Caco-2 (cell line): ENCODE measurements at regions not wholly inside any gene's neighbourhood (a gene's known extent, or its start where the extent isn't known, plus 50 kb on each side); places are given as distances from the start of the nearest gene placed in this dataset.

Experiments
- BruUV-seq: library from RNA; stranded (reverse); fragments of 400-500 nt; replicated peaks from 2 replicates; lab custom pipeline; 2021; lab: Mats Ljungman, UMichigan
- CTCF ChIA-PET: fragments of 300-600 bp; sonication (Branson Sonifier 250); formaldehyde crosslinking; loops from one replicate; lab custom pipeline; 2022; ENCODE audit warnings: antibody characterized with exemption; lab: Charles Lee
- POLR2A ChIA-PET: fragments of 300-600 bp; sonication (Branson Sonifier 250); formaldehyde crosslinking; loops from one replicate; lab custom pipeline; 2022; ENCODE audit warnings: antibody characterized with exemption; lab: Charles Lee
- DNase-seq, 2 experiments: peaks; one replicate each; pipeline versions ENCODE4 v3.0.0 to v3.0.0-alpha.2; 2020 to 2022
- H3K27me3 ChIP-seq: replicated peaks from 2 replicates; pipeline ENCODE4 v1.6.0; 2011; ENCODE audit warnings: low read length; ENCODE audit not compliant: control insufficient read depth, insufficient read depth
- H3K36me3 ChIP-seq: 2 replicates; pipeline ENCODE4 v1.5.1; 2011; ENCODE audit warnings: low read length; ENCODE audit not compliant: control insufficient read depth, insufficient read depth
- H3K4me1 ChIP-seq: fragments of 250-450 bp; sonication (Bioruptor Pico); 2 replicates; pipeline ENCODE4 v1.5.1; 2020; ENCODE audit warnings: mild to moderate bottlenecking
- H3K4me3 ChIP-seq: 2 replicates; pipeline ENCODE4 v1.5.1; 2011; ENCODE audit warnings: low read depth, mild to moderate bottlenecking, control low read depth, low read length
- H3K9me3 ChIP-seq: fragments of 250-450 bp; sonication (Bioruptor Pico); 2 replicates; pipeline ENCODE4 v1.5.1; 2020; ENCODE audit warnings: mild to moderate bottlenecking, moderate library complexity
- H3K27ac Mint-ChIP-seq: one replicate; pipeline ENCODE4 v1.8.0; 2022; ENCODE audit warnings: mixed read lengths; ENCODE audit not compliant: unreplicated experiment
- H3K27me3 Mint-ChIP-seq: one replicate; pipeline ENCODE4 v1.8.0; 2022; ENCODE audit warnings: mixed read lengths; ENCODE audit not compliant: insufficient read depth, unreplicated experiment
- H3K36me3 Mint-ChIP-seq: one replicate; pipeline ENCODE4 v1.8.0; 2022; ENCODE audit warnings: mild to moderate bottlenecking, mixed read lengths; ENCODE audit not compliant: insufficient read depth, unreplicated experiment
- H3K4me1 Mint-ChIP-seq: one replicate; pipeline ENCODE4 v1.8.0; 2022; ENCODE audit warnings: low read depth, mixed read lengths; ENCODE audit not compliant: unreplicated experiment
- H3K4me3 Mint-ChIP-seq: one replicate; pipeline ENCODE4 v1.8.0; 2022; ENCODE audit warnings: mild to moderate bottlenecking, moderate library complexity, mixed read lengths; ENCODE audit not compliant: unreplicated experiment
- H3K9me3 Mint-ChIP-seq: one replicate; pipeline ENCODE4 v1.8.0; 2022; ENCODE audit warnings: mixed read lengths; ENCODE audit not compliant: unreplicated experiment
- intact Hi-C: fragments of 100-400 bp; cut with micrococcal nuclease; formaldehyde crosslinking; loops from one replicate; pipeline ENCODE4 v1.10.0; 2022; ENCODE audit not compliant: unreplicated experiment
- TF ChIP-seq, protein P1 (sequence below), 2 experiments: fragments of 200-600 bp in 1 of 2; IDR thresholded peaks; 1 replicate in 1 of 2; 2 replicates in 1 of 2; pipeline versions ENCODE4 v1.5.1 to v1.8.0; 2011 to 2022; ENCODE audit warnings: antibody characterized with exemption in 1 of 2, control low read depth in 1 of 2, inconsistent platforms in 1 of 2, low read depth in 1 of 2, low read length in 1 of 2, mild to moderate bottlenecking in 1 of 2, moderate library complexity in 1 of 2; ENCODE audit not compliant: insufficient read depth in 1 of 2, severe bottlenecking in 1 of 2, unreplicated experiment in 1 of 2

DNA sequence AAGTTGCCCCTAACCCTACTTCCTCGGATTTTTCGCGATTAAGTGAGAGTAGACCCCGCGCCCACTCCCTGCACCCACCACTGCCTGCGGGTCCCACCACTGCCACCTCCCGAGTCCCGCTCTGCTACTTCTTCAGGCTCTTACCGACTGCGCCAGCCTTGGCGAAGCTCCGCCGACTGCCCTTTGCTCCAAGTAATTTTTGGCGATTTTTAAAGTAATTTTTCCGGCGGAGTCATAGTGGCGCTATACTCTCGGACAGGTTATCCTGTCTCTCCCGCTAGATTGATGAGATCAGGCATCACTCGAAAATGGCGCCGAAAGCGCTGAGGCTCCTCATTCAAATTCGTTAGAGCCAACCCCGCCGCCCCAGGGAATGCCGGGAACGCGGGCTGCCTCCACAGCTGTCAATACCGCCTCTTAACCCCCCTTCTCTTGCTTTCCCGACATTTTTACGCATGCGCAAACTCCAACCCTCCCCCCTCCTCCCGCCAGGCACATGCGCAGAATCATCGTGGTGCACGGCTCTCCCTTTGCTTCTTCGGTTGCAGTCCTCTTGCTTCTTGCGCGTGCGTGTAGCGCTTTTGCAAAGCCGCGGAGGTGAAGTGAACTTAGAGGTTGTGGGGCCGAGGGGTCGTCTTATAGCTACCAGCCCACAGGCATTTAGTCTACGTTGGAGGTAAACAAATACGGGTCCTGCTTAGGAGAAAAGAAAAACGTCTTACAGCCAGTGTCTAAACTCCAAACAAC is 66.6 kb downstream of the KCNRG start:
- ChIA-PET CTCF (interaction anchor here (1.0 to 3.0 kb wide), 7 partner anchors 42 to 830 kb away, joined by 4 to 11 read pairs (median 8); partner anchors contain the start of genes SPRYD7 and TRIM13), POLR2A (interaction anchor here (0.5 to 3.1 kb wide), 8 partner anchors 9 to 830 kb away, joined by 3 to 29 read pairs (median 6); partner anchors contain the start of genes SPRYD7 and TRIM13)
- H3K36me3 Mint-ChIP-seq = peaks cover 43% of the 10 kb centered on the region
- intact Hi-C loops = loop anchor here (1.0 to 10.0 kb wide), 7 partner anchors 42 to 990 kb away; partner anchors contain the start of genes SPRYD7 and TRIM13
- no peaks in the 10 kb centered on the region for H3K36me3 ChIP-seq
- no peaks in the 10 kb centered on the region for H3K27me3 Mint-ChIP-seq
- H3K27ac Mint-ChIP-seq = peak overlapping the region; percentile 96
- peaks cover 10% of the 10 kb centered on the region; the same call in 1 of the 2 replicates for H3K4me1 ChIP-seq
- TF ChIP-seq, protein P1, sequence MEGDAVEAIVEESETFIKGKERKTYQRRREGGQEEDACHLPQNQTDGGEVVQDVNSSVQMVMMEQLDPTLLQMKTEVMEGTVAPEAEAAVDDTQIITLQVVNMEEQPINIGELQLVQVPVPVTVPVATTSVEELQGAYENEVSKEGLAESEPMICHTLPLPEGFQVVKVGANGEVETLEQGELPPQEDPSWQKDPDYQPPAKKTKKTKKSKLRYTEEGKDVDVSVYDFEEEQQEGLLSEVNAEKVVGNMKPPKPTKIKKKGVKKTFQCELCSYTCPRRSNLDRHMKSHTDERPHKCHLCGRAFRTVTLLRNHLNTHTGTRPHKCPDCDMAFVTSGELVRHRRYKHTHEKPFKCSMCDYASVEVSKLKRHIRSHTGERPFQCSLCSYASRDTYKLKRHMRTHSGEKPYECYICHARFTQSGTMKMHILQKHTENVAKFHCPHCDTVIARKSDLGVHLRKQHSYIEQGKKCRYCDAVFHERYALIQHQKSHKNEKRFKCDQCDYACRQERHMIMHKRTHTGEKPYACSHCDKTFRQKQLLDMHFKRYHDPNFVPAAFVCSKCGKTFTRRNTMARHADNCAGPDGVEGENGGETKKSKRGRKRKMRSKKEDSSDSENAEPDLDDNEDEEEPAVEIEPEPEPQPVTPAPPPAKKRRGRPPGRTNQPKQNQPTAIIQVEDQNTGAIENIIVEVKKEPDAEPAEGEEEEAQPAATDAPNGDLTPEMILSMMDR (IDR thresholded peaks at IDR 0.05; ENCODE audit: insufficient read depth in 1 of 2, low read depth in 1 of 2, low read length in 1 of 2, severe bottlenecking in 1 of 2, unreplicated experiment in 1 of 2) = peak; percentile 15 to 29
- no peaks in the 10 kb centered on the region for H3K4me1 Mint-ChIP-seq
- no TSS peak for BruUV-seq
- H3K9me3 ChIP-seq = no peaks in the 10 kb centered on the region
- H3K27me3 ChIP-seq = no peaks in the 10 kb centered on the region
- no peaks in the 10 kb centered on the region for H3K9me3 Mint-ChIP-seq
- peak; percentile 99 for DNase-seq
- H3K4me3 ChIP-seq = peak overlapping the region; percentile 47
- H3K4me3 Mint-ChIP-seq = peak overlapping the region; percentile 87

DNA sequence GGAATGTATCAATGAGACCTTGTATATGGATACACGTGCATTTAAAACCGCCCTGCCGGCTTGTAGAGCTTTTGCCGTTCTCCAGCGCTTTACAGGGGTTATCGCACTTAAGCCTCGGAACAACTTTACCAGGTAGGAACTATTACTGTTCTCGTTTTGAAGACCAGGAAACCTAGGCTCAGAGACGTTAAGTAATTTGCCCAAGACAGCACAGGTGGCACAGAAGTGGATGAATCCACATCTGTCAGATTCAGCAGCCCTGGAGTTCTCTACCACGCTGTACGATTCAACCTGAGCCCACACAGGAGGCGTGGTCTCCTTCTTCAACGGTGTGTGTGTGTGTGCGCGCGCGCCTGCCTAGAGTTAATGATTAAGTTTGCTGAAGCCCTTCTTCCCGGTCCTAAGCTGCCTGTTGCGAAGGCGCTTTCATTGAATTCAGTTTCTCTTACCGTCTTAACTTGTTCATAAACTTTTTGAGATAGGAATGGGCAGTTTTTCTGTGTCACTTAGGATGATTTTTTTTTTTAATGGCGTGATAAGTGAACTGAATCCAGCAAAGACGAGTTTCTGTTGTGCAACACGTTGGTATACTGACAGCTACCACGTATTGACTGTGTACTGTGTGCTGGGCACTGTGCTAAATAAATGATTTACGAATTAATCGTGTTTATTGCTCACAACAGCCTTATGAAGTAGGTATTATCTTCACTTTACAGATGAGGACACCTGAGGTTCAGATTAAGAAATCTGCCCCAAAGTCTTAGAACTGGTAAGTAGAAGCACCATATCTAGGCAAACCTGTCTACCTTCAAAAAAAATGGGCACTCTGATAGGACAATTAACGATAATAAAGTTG is 67.4 kb downstream of the KCNRG start:
- Mint-ChIP-seq H3K4me3 (peak overlapping the region; percentile 87), H3K36me3 (peaks cover 47% of the 10 kb centered on the region), H3K27me3 (no peaks in the 10 kb centered on the region), H3K4me1 (no peaks in the 10 kb centered on the region), H3K9me3 (no peaks in the 10 kb centered on the region), H3K27ac (peak overlapping the region; percentile 96)
- Histone ChIP-seq H3K27me3 (no peaks in the 10 kb centered on the region), H3K4me1 (peaks cover 10% of the 10 kb centered on the region; the same call in 1 of the 2 replicates), H3K9me3 (no peaks in the 10 kb centered on the region), H3K36me3 (no peaks in the 10 kb centered on the region), H3K4me3 (peak overlapping the region; percentile 47)
- BruUV-seq = TSS peak; percentile 72
- DNase-seq = peak; percentile 91 to 96
- ChIA-PET CTCF (interaction anchor here (1.0 to 2.4 kb wide), 6 partner anchors 41 to 829 kb away, joined by 4 to 11 read pairs (median 6); partner anchors contain the start of genes SPRYD7 and TRIM13), POLR2A (interaction anchor here (0.6 to 3.1 kb wide), 11 partner anchors 9 to 1046 kb away, joined by 3 to 29 read pairs (median 3); partner anchors contain the start of genes SPRYD7 and TRIM13)
- TF ChIP-seq, protein P1 (IDR thresholded peaks at IDR 0.05; ENCODE audit: insufficient read depth in 1 of 2, low read depth in 1 of 2, low read length in 1 of 2, severe bottlenecking in 1 of 2, unreplicated experiment in 1 of 2) = no peak
- intact Hi-C loops = loop anchor here (1.0 to 10.0 kb wide), 7 partner anchors 42 to 990 kb away; partner anchors contain the start of genes SPRYD7 and TRIM13
